ENCODE measurements at regions not wholly inside any gene's neighbourhood (a gene's known extent, or its start where the extent isn't known, plus 50 kb on each side); places are given as distances from the start of the nearest gene placed in this dataset.

- TF ChIP-seq CTCF (IDR thresholded peaks at IDR 0.05) (no peak), POLR2A (IDR thresholded peaks at IDR 0.05) (no peak)
These were observed 166.3 kb upstream of the RAB4A start for GRCh38 chr1:229104654-229105053.
